Prostate gland (tissue), 2 donors: ENCODE measurements at regions not wholly inside any gene's neighbourhood (a gene's known extent, or its start where the extent isn't known, plus 50 kb on each side); places are given as distances from the start of the nearest gene placed in this dataset.

Experiments
- DNase-seq: peaks from one replicate; pipeline ENCODE4 v3.0.0-alpha.2; 2019; ENCODE audit warnings: low spot score
- H3K27ac ChIP-seq, 2 donors: fragments of 200-600 bp; sonication (generic); 2 replicates each; pipeline ENCODE4 v1.5.1; 2017 to 2019
- H3K27me3 ChIP-seq: fragments of 200-600 bp; sonication (generic); replicated peaks from 2 replicates; pipeline ENCODE4 v1.5.1; 2019; ENCODE audit not compliant: insufficient read depth
- H3K36me3 ChIP-seq, 2 donors: fragments of 200-600 bp; sonication (generic); 1 replicate in 1 of 2; 2 replicates in 1 of 2; pipeline versions ENCODE4 v1.5.1 to v1.8.1; 2017 to 2019
- H3K4me1 ChIP-seq: fragments of 200-600 bp; sonication (generic); replicated peaks from 2 replicates; pipeline ENCODE4 v1.5.1; 2019
- H3K4me3 ChIP-seq, 2 donors: fragments of 200-600 bp; sonication (generic); 2 replicates each; pipeline ENCODE4 v1.5.1; 2017 to 2019
- H3K9me3 ChIP-seq: fragments of 200-600 bp; sonication (generic); 2 replicates; pipeline ENCODE4 v1.5.1; 2017
- POLR2A ChIP-seq: fragments of 450-650 bp; IDR thresholded peaks from one replicate; pipeline ENCODE4 v1.6.1; 2016; ENCODE audit warnings: antibody characterized with exemption, mild to moderate bottlenecking
- POLR2AphosphoS5 ChIP-seq: sonication (generic); formaldehyde crosslinking; IDR thresholded peaks from one replicate; pipeline ENCODE4 v1.6.1; 2017; ENCODE audit warnings: antibody characterized with exemption
- WGBS: methylation state at CpG from one replicate; pipeline ENCODE4 v1.1.5; 2018; 5-methylcytosine and 5-hydroxymethylcytosine counted together
- intact Hi-C: fragments of 100-400 bp; cut with DNase I; formaldehyde crosslinking; loops from one replicate; pipeline ENCODE4 v1.14.2; 2022
- TF ChIP-seq, protein P1 (sequence below), 4 experiments: fragments of 200-600 bp in 2 of 4; fragments of 450-650 bp in 2 of 4; sonication (generic) in 2 of 4; IDR thresholded peaks; 1 replicate in 3 of 4; 2 replicates in 1 of 4; pipeline ENCODE4 v1.5.1; 2016 to 2019; ENCODE audit warnings: antibody characterized with exemption in 4 of 4, mild to moderate bottlenecking in 2 of 4, moderate library complexity in 2 of 4

DNA sequence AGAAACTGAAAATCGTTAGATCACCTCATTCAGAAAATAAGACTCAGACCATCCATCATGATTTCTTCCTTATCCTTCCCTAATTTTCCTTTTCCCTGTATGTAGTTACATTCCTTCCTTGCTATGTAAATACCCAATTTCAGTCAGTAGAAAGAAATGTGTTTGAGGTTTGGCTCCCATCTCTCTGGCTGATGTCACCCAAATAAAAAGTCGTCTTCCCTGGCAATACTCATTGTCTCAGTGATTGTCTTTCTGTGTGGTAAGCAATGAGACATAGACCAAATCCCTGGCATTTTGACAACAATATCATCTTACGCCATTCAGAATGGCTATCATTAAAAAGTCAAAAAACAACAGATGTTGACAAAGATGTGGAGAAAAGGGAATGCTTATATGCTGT lies 303.9 kb upstream of the EDIL3 start:
- H3K36me3 ChIP-seq, result no peaks in the 10 kb centered on the region
- 39% methylated on average over 3 of the region's 3 CpGs for WGBS
- H3K9me3 ChIP-seq, result no peaks in the 10 kb centered on the region
- no peak overlapping the region for H3K4me3 ChIP-seq
- TF ChIP-seq, protein P1, sequence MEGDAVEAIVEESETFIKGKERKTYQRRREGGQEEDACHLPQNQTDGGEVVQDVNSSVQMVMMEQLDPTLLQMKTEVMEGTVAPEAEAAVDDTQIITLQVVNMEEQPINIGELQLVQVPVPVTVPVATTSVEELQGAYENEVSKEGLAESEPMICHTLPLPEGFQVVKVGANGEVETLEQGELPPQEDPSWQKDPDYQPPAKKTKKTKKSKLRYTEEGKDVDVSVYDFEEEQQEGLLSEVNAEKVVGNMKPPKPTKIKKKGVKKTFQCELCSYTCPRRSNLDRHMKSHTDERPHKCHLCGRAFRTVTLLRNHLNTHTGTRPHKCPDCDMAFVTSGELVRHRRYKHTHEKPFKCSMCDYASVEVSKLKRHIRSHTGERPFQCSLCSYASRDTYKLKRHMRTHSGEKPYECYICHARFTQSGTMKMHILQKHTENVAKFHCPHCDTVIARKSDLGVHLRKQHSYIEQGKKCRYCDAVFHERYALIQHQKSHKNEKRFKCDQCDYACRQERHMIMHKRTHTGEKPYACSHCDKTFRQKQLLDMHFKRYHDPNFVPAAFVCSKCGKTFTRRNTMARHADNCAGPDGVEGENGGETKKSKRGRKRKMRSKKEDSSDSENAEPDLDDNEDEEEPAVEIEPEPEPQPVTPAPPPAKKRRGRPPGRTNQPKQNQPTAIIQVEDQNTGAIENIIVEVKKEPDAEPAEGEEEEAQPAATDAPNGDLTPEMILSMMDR (IDR thresholded peaks at IDR 0.05), result no peak
- no peak for TF ChIP-seq POLR2AphosphoS5
- no peak for TF ChIP-seq POLR2A
- H3K4me1 ChIP-seq, result no peaks in the 10 kb centered on the region
- H3K27me3 ChIP-seq, result no peaks in the 10 kb centered on the region
- DNase-seq, result no peak
- intact Hi-C loops, result no loop called here
- H3K27ac ChIP-seq, result no peak overlapping the region

DNA sequence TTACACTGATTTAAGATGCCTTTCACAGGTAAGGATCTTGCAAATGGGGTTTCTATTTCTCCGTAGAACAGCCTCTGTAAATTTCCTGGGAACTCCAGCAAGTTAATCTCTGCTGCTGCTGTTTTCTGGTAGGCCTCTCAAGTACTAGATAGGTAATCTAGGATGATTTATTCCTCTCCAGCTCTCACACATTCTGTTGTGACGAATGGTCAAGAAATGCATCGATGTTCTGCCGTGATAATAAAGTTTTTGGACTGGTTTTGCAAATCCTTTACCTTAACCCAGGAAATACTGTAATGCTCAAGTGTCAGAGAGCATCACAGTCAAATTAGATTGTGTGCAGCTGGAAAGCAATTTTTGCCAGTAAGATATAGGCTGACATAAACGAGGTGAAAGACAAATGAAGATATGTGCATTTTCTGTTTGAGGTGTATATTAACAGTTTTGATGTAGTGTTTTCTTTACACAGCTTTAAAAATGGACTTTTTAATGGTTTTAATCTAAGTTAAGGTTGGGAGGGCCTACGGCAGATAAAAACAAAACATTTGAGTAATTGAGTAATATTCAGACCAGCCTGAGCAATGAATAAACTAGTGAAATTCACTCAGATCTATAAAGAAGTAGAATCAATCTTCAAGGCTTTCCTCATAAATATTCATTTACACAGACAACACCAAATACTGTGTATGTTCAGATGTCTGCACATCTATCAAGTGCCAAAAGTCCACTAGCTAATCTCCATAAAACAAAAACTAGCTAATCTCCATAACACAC lies 300.6 kb upstream of the EDIL3 start:
- Histone ChIP-seq H3K9me3 (no peaks in the 10 kb centered on the region), H3K36me3 (no peaks in the 10 kb centered on the region), H3K27ac (no peak overlapping the region), H3K4me1 (no peaks in the 10 kb centered on the region), H3K4me3 (no peak overlapping the region), H3K27me3 (no peaks in the 10 kb centered on the region)
- TF ChIP-seq POLR2AphosphoS5 (no peak), POLR2A (no peak)
- TF ChIP-seq, protein P1 (IDR thresholded peaks at IDR 0.05), result no peak
- WGBS, result 60% methylated on average over 6 of the region's 6 CpGs
- intact Hi-C loops, result no loop called here
- no peak for DNase-seq

DNA sequence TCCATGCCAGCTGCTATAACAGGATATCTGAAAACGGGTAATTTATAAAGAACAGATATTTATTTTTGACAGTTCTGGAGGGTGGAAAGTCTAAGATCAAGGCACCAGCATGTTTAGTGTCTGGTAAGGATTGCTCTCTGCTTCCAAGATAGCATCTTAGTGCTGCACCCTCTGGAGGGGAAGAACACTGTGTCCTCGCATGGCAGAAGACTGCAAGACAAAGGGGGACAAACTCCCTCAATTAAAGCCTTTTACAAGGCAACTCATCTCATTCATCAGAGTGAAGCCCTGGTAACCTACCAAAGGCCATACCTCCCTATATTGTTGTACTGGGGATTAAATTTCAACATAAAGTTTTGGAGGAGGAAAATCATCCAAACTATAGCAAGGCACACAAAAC lies 298.9 kb upstream of the EDIL3 start:
- DNase-seq, result no peak
- no peaks in the 10 kb centered on the region for H3K27me3 ChIP-seq
- H3K4me3 ChIP-seq, result no peak overlapping the region
- no peak for TF ChIP-seq POLR2AphosphoS5
- TF ChIP-seq, protein P1 (IDR thresholded peaks at IDR 0.05), result no peak
- intact Hi-C loops, result no loop called here
- H3K36me3 ChIP-seq, result no peaks in the 10 kb centered on the region
- no peaks in the 10 kb centered on the region for H3K9me3 ChIP-seq
- no peaks in the 10 kb centered on the region for H3K4me1 ChIP-seq
- no peak overlapping the region for H3K27ac ChIP-seq
- 46% methylated on average over 2 of the region's 2 CpGs for WGBS

DNA sequence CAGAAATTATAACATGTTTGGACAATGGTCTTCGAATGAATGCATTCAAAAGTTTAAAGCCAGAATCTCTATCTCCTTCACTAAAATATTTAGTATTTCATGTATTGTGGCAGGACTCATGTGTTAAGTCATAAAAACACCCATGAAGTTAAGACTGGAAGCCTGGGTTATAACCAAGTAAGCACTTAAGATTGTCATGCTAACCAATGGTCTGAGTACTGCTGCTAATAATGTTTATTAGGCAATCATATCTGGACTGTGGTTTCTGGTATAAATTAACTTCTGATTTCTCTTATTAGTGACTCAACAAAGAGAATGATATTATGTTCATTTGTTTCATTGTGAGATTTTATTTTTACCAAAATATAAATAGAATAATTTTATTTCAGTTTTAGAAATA lies 297.9 kb upstream of the EDIL3 start:
- TF ChIP-seq POLR2AphosphoS5 (no peak), POLR2A (no peak)
- TF ChIP-seq, protein P1 (IDR thresholded peaks at IDR 0.05), result no peak
- intact Hi-C loops, result no loop called here
- no peak overlapping the region for H3K4me3 ChIP-seq
- DNase-seq, result no peak
- 79% methylated on average over 1 of the region's 1 CpG for WGBS
- no peak overlapping the region for H3K27ac ChIP-seq
- H3K9me3 ChIP-seq, result no peaks in the 10 kb centered on the region
- H3K27me3 ChIP-seq, result no peaks in the 10 kb centered on the region
- no peaks in the 10 kb centered on the region for H3K36me3 ChIP-seq
- no peaks in the 10 kb centered on the region for H3K4me1 ChIP-seq

DNA sequence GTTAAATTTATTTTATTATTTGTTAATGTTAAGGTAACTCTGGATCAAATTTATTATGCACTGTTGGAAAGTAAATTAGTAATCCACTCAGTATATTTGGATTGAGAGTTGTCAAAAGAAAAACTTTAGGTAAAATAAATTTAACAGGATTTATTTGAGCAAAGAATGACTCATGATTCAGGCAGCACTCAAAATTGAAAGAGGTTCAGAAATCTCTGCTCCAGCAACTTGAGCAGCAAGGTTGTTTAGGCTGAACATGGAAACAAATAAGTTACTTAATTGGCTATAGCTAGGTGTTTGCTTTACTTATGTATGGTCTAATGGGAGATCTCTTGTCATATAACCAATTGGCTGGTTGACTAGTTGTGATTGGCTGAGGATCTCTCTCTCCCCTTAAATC lies 296.2 kb upstream of the EDIL3 start:
- H3K4me3 ChIP-seq, result no peak overlapping the region
- no peak for TF ChIP-seq POLR2A
- TF ChIP-seq, protein P1 (IDR thresholded peaks at IDR 0.05), result no peak
- no peak for TF ChIP-seq POLR2AphosphoS5
- H3K36me3 ChIP-seq, result no peaks in the 10 kb centered on the region
- no peaks in the 10 kb centered on the region for H3K9me3 ChIP-seq
- H3K27me3 ChIP-seq, result no peaks in the 10 kb centered on the region
- H3K4me1 ChIP-seq, result no peaks in the 10 kb centered on the region
- intact Hi-C loops, result no loop called here
- no peak overlapping the region for H3K27ac ChIP-seq
- DNase-seq, result no peak
